OCI-LY3 (cell line): ENCODE measurements at regions not wholly inside any gene's neighbourhood (a gene's known extent, or its start where the extent isn't known, plus 50 kb on each side); places are given as distances from the start of the nearest gene placed in this dataset.

Experiments used
- CTCF ChIP-seq: fragments of 200-600, 300-600 bp; sonication (generic); IDR thresholded peaks from 2 replicates; pipeline ENCODE4 v1.5.1; 2014; ENCODE audit warnings: antibody characterized with exemption, low read length, low read depth
- EZH2phosphoT487 ChIP-seq: fragments of 200-600 bp; shearing (Covaris generic); IDR thresholded peaks from 2 replicates; pipeline ENCODE4 v1.6.1; 2018; ENCODE audit warnings: antibody characterized with exemption, mixed run types, low read depth

- TF ChIP-seq CTCF (no peak), EZH2phosphoT487 (no peak)
These were observed 271.1 kb downstream of the CDC5L start for GRCh38 chr6:44658571-44658970.
